ENCODE measurements at regions not wholly inside any gene's neighbourhood (a gene's known extent, or its start where the extent isn't known, plus 50 kb on each side); places are given as distances from the start of the nearest gene placed in this dataset.

GRCh38 chr10:4049348-4049747 lies 264.3 kb upstream of the KLF6 start:
- no peaks in the 10 kb centered on the region for H3K9me3 ChIP-seq
- peak overlapping the region in 1 of 2 donors; percentile 22 for H3K27ac ChIP-seq
- DNase-seq (ENCODE audit: low spot score), result no peak

GRCh38 chr10:4048236-4048864 lies 263.3 kb upstream of the KLF6 start:
- Histone ChIP-seq H3K4me1 (peaks cover 0 to 11% of the 10 kb centered on the region in 2 donors), H3K27me3 (no peaks in the 10 kb centered on the region), H3K27ac (no peak overlapping the region), H3K9me3 (no peaks in the 10 kb centered on the region), H3K4me3 (no peak overlapping the region), H3K36me3 (no peaks in the 10 kb centered on the region)
- DNase-seq (ENCODE audit: low spot score), result no peak
- no peak for TF ChIP-seq CTCF (IDR thresholded peaks at IDR 0.05)

More at GRCh38 chr10:4049348-4049747, 264.3 kb upstream of the KLF6 start:
- H3K36me3 ChIP-seq, result no peaks in the 10 kb centered on the region
- H3K27me3 ChIP-seq, result no peaks in the 10 kb centered on the region
- H3K4me1 ChIP-seq, result peaks cover 0 to 11% of the 10 kb centered on the region in 2 donors
- no peak for TF ChIP-seq CTCF (IDR thresholded peaks at IDR 0.05)
- no peak overlapping the region for H3K4me3 ChIP-seq

- TF ChIP-seq CTCF (IDR thresholded peaks at IDR 0.05), result no peak
- DNase-seq (ENCODE audit: low spot score), result no peak
- no peaks in the 10 kb centered on the region for H3K27me3 ChIP-seq
- no peaks in the 10 kb centered on the region for H3K36me3 ChIP-seq
- H3K27ac ChIP-seq, result no peak overlapping the region
- no peak overlapping the region for H3K4me3 ChIP-seq
- peaks cover 1 to 11% of the 10 kb centered on the region in 2 donors for H3K9me3 ChIP-seq
- peaks cover 0 to 7% of the 10 kb centered on the region in 2 donors for H3K4me1 ChIP-seq
Observed at GRCh38 chr10:4046712-4047354, 261.8 kb upstream of the KLF6 start.

GRCh38 chr10:4046030-4046429 lies 261.0 kb upstream of the KLF6 start:
- no peak for TF ChIP-seq CTCF (IDR thresholded peaks at IDR 0.05)
- Histone ChIP-seq H3K27ac (no peak overlapping the region), H3K4me3 (no peak overlapping the region), H3K4me1 (peaks cover 0 to 5% of the 10 kb centered on the region in 2 donors), H3K27me3 (no peaks in the 10 kb centered on the region), H3K36me3 (no peaks in the 10 kb centered on the region), H3K9me3 (peaks cover 7 to 19% of the 10 kb centered on the region in 2 donors)
- DNase-seq (ENCODE audit: low spot score), result no peak

GRCh38 chr10:4043897-4044665 lies 259.1 kb upstream of the KLF6 start:
- TF ChIP-seq CTCF (IDR thresholded peaks at IDR 0.05), result no peak
- Histone ChIP-seq H3K27me3 (no peaks in the 10 kb centered on the region), H3K27ac (no peak overlapping the region), H3K36me3 (no peaks in the 10 kb centered on the region), H3K9me3 (peaks cover 7 to 23% of the 10 kb centered on the region in 2 donors), H3K4me1 (no peaks in the 10 kb centered on the region), H3K4me3 (no peak overlapping the region)
- DNase-seq (ENCODE audit: low spot score), result no peak

All from right atrium auricular region (tissue), 2 donors.